A673 (cell line): ENCODE measurements at regions not wholly inside any gene's neighbourhood (a gene's known extent, or its start where the extent isn't known, plus 50 kb on each side); places are given as distances from the start of the nearest gene placed in this dataset.

Source experiments
- BruUV-seq: library from RNA; stranded (reverse); fragments of 400-500 nt; replicated peaks from 2 replicates; lab custom pipeline; 2021; lab: Mats Ljungman, UMichigan
- CTCF ChIA-PET: fragments of 300-600 bp; sonication (Branson Sonifier 250); formaldehyde crosslinking; loops from one replicate; lab custom pipeline; 2022; ENCODE audit warnings: antibody characterized with exemption; lab: Charles Lee
- POLR2A ChIA-PET: fragments of 300-600 bp; sonication (Branson Sonifier 250); formaldehyde crosslinking; loops from one replicate; lab custom pipeline; 2022; ENCODE audit warnings: antibody characterized with exemption; ENCODE audit not compliant: low non-redundant PET; lab: Charles Lee
- DNase-seq: peaks from one replicate; pipeline ENCODE4 v3.0.0-alpha.2; 2015; ENCODE audit warnings: low spot score
- H3K27ac ChIP-seq: fragments of 200-600 bp; sonication (generic); 2 replicates; pipeline ENCODE4 v1.5.1; 2016; ENCODE audit warnings: mixed run types, low read depth, mild to moderate bottlenecking, mixed read lengths, antibody characterized with exemption, low read length; ENCODE audit not compliant: poor library complexity, severe bottlenecking
- H3K27me3 ChIP-seq: fragments of 200-600 bp; sonication (generic); replicated peaks from 2 replicates; pipeline ENCODE4 v1.6.1; 2017; ENCODE audit warnings: mixed run types, low read depth, mild to moderate bottlenecking, mixed read lengths, antibody characterized with exemption, low read length; ENCODE audit not compliant: insufficient read depth, poor library complexity
- H3K36me3 ChIP-seq: fragments of 200-600 bp; sonication (generic); 2 replicates; pipeline ENCODE4 v1.6.1; 2016; ENCODE audit warnings: mixed run types, mild to moderate bottlenecking, mixed read lengths, antibody characterized with exemption, low read length; ENCODE audit not compliant: insufficient read depth, poor library complexity, severe bottlenecking
- H3K4me1 ChIP-seq: fragments of 200-600 bp; sonication (generic); 2 replicates; pipeline ENCODE4 v1.6.1; 2017; ENCODE audit warnings: mixed run types, mild to moderate bottlenecking, mixed read lengths, antibody characterized with exemption, low read length; ENCODE audit not compliant: insufficient read depth, poor library complexity, severe bottlenecking
- H3K4me3 ChIP-seq: fragments of 200-600 bp; sonication (generic); 2 replicates; pipeline ENCODE4 v1.5.1; 2016; ENCODE audit warnings: low read depth, mixed run types, mild to moderate bottlenecking, mixed read lengths, low read length; ENCODE audit not compliant: poor library complexity, severe bottlenecking
- H3K9me3 ChIP-seq: fragments of 200-600 bp; sonication (generic); 2 replicates; pipeline ENCODE4 v1.6.1; 2016; ENCODE audit warnings: mixed run types, low read depth, mild to moderate bottlenecking, mixed read lengths, antibody characterized with exemption, low read length; ENCODE audit not compliant: poor library complexity, severe bottlenecking
- EZH2 ChIP-seq: fragments of 200-600 bp; sonication (generic); IDR thresholded peaks from 2 replicates; pipeline ENCODE4 v1.6.1; 2017; ENCODE audit warnings: borderline replicate concordance, low read depth, mild to moderate bottlenecking, mixed read lengths, antibody characterized with exemption, low read length; ENCODE audit not compliant: poor library complexity, severe bottlenecking
- intact Hi-C: fragments of 100-400 bp; cut with micrococcal nuclease; formaldehyde crosslinking; loops from one replicate; pipeline ENCODE4 v1.10.0; 2022; ENCODE audit not compliant: unreplicated experiment
- TF ChIP-seq, protein P1 (sequence below): fragments of 300-800, 200-600 bp; sonication (generic); conservative IDR thresholded peaks from 2 replicates; pipeline ENCODE4 v1.5.1; 2017; ENCODE audit warnings: low read depth, mild to moderate bottlenecking, antibody characterized with exemption, low read length, moderate library complexity, mixed read lengths

DNA sequence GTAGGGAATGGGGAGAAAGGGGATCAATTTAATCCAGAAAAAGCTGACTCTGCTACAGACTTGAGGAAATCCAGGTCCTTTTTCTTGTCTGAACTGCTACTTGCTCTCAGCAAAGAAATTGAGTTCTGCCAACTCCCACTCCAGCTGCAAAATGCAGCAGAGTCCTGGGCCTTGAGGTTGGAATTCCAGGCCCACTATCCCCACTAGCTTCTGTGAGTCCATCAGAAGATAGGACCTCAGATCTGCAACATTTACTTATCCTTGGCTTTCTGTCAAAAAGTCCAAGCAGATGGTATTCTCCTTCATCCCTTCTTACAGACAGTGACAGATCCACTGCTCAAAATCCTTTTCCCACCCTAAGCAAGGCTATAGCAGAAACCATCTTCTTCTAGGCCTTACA, 219.2 kb downstream of the ARHGAP12 start:
- TF ChIP-seq EZH2: no peak
- TF ChIP-seq, protein P1, sequence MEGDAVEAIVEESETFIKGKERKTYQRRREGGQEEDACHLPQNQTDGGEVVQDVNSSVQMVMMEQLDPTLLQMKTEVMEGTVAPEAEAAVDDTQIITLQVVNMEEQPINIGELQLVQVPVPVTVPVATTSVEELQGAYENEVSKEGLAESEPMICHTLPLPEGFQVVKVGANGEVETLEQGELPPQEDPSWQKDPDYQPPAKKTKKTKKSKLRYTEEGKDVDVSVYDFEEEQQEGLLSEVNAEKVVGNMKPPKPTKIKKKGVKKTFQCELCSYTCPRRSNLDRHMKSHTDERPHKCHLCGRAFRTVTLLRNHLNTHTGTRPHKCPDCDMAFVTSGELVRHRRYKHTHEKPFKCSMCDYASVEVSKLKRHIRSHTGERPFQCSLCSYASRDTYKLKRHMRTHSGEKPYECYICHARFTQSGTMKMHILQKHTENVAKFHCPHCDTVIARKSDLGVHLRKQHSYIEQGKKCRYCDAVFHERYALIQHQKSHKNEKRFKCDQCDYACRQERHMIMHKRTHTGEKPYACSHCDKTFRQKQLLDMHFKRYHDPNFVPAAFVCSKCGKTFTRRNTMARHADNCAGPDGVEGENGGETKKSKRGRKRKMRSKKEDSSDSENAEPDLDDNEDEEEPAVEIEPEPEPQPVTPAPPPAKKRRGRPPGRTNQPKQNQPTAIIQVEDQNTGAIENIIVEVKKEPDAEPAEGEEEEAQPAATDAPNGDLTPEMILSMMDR: no peak
- POLR2A ChIA-PET: no interaction called here
- Histone ChIP-seq H3K9me3 (peaks cover 21% of the 10 kb centered on the region), H3K36me3 (no peaks in the 10 kb centered on the region), H3K27ac (no peak overlapping the region), H3K4me3 (no peak overlapping the region), H3K27me3 (no peaks in the 10 kb centered on the region), H3K4me1 (peaks cover 14% of the 10 kb centered on the region)
- BruUV-seq: no TSS peak
- intact Hi-C loops: no loop called here
- no peak for DNase-seq
- CTCF ChIA-PET: no interaction called here

DNA sequence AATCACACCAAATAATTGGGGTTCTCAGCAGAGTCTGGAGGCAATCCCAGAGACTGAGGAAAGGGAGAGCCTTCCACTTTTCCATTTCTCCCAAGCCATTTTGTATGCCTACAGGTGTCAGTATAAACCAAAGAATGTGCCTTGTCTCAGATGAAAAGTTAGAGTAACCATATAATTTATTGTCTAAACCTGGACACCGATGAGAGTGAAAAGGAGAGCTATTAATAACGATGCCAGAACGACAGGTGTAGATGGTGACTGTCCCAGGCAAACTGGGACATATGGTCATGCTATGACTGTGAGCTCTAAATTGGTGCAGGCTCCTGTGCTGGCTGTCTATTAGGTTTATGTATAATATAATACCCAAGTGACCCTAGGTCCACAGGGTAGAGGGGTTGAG, 219.6 kb downstream of the ARHGAP12 start:
- Histone ChIP-seq H3K9me3 (peaks cover 21% of the 10 kb centered on the region), H3K27me3 (no peaks in the 10 kb centered on the region), H3K4me1 (peaks cover 14% of the 10 kb centered on the region), H3K4me3 (no peak overlapping the region), H3K36me3 (no peaks in the 10 kb centered on the region), H3K27ac (no peak overlapping the region)
- POLR2A ChIA-PET: no interaction called here
- intact Hi-C loops: no loop called here
- BruUV-seq: no TSS peak
- no peak for DNase-seq
- TF ChIP-seq, protein P1: 0 out of 2 replicates have a peak, but pooled peaks have one; percentile 18
- no peak for TF ChIP-seq EZH2
- CTCF ChIA-PET: no interaction called here

DNA sequence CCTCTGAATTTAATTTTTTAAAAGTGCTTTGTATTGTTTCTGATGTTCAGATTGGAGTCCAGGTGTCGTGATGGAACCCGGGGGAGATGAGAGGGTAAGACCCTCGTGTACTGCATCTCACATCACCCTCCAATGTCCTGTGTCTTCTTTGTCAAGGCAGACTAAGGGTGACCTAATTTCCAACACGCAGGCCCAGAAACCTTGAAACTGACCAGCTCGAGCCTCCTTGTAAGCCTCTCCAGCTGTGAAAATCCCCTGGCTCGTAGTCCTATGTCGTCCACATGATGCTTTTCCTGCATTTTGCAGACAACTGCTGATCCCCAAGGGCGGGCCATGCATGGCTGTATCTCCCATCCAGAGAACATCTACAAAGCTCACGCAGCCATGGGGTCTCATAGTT, 220.2 kb downstream of the ARHGAP12 start:
- BruUV-seq: no TSS peak
- intact Hi-C loops: no loop called here
- H3K27me3 ChIP-seq: no peaks in the 10 kb centered on the region
- no peaks in the 10 kb centered on the region for H3K36me3 ChIP-seq
- peaks cover 14% of the 10 kb centered on the region for H3K4me1 ChIP-seq
- H3K27ac ChIP-seq: no peak overlapping the region
- H3K4me3 ChIP-seq: no peak overlapping the region
- peaks cover 21% of the 10 kb centered on the region for H3K9me3 ChIP-seq
- DNase-seq: no peak
- POLR2A ChIA-PET: no interaction called here
- CTCF ChIA-PET: no interaction called here
- TF ChIP-seq, protein P1: no peak
- TF ChIP-seq EZH2: no peak
